ENCODE measurements at regions not wholly inside any gene's neighbourhood (a gene's known extent, or its start where the extent isn't known, plus 50 kb on each side); places are given as distances from the start of the nearest gene placed in this dataset.

DNA sequence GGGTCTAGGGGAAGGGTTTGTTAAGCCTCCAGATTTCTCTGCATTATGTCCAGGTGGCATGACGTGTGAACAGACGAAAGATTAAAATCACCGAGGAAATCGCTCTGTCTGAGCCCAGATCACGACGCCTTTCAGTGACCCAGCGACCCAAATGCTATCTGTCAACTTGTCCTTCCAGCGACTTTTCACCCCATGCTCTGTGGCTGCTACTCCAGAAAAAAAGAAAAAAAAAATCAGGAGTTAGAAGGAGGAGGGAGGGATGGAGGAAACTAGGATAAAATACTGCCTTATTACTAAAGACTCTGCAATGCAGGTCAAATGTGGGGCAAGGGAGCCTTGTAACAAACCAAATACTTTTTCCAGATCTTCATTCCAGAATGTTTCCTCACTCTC lies 352.0 kb downstream of the NUF2 start:
- intact Hi-C loops (cut with DNase I) = no loop called here
- H3K4me1 ChIP-seq = peaks cover 0 to 9% (median 0%) of the 10 kb centered on the region in 4 donors
- H3K4me3 ChIP-seq = no peak overlapping the region
- WGBS = 41% methylated on average over 8 of the region's 8 CpGs
- H3K9me3 ChIP-seq = no peaks in the 10 kb centered on the region
- no peak for TF ChIP-seq EP300 (IDR thresholded peaks at IDR 0.05)
- TF ChIP-seq POLR2AphosphoS5 (IDR thresholded peaks at IDR 0.05) = no peak
- TF ChIP-seq POLR2A (IDR thresholded peaks at IDR 0.05; ENCODE audit: low read depth) = no peak
- TF ChIP-seq, protein P1, sequence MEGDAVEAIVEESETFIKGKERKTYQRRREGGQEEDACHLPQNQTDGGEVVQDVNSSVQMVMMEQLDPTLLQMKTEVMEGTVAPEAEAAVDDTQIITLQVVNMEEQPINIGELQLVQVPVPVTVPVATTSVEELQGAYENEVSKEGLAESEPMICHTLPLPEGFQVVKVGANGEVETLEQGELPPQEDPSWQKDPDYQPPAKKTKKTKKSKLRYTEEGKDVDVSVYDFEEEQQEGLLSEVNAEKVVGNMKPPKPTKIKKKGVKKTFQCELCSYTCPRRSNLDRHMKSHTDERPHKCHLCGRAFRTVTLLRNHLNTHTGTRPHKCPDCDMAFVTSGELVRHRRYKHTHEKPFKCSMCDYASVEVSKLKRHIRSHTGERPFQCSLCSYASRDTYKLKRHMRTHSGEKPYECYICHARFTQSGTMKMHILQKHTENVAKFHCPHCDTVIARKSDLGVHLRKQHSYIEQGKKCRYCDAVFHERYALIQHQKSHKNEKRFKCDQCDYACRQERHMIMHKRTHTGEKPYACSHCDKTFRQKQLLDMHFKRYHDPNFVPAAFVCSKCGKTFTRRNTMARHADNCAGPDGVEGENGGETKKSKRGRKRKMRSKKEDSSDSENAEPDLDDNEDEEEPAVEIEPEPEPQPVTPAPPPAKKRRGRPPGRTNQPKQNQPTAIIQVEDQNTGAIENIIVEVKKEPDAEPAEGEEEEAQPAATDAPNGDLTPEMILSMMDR (IDR thresholded peaks at IDR 0.05) = no peak
- H3K27me3 ChIP-seq = no peaks in the 10 kb centered on the region
- H3K36me3 ChIP-seq = no peaks in the 10 kb centered on the region
- H3K27ac ChIP-seq (replicated peaks in 1 of 4) = no peak overlapping the region
- DNase-seq (ENCODE audit: extremely low spot score) = no peak

DNA sequence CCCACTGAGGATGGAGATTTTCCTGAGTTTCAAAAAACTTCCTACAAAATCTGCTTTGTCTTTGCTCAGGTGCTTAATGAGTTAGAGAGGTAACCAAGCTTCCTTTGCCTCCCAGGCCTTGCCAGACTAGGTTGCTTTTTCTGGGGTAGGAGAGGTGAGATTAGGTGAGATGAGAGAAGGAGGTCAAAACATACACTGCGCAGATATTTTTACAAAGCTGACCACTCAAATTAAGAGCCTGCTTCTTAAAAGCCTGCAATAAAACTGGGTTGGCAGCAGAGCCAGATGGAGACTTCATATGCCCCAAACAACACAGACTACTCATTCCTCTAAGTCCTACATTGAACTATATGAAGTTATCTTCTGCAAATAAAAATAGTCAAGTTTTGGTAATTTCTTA lies 352.5 kb downstream of the NUF2 start:
- WGBS = 44% methylated on average over 1 of the region's 1 CpG

DNA sequence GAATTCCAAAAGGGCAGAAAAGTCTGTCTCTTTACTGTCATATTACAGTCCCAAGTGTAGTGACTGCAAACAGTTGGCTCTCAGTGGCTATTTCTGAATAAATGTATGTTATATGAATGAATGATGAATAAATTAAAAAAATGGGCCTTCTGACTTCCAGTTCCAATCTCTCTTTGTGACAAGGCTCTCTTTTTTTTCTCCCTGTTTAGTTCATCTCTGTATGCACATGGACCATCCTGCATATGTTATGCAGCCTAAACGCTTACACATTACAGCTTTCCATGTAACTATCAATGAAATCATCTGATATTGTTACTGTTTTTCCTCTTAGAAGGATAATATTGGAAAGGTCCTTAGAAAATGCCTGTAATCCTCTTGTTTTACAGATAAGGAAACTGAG lies 363.0 kb downstream of the NUF2 start:
- WGBS = 89% methylated on average over 1 of the region's 1 CpG
- TF ChIP-seq POLR2A (IDR thresholded peaks at IDR 0.05; ENCODE audit: low read depth) (no peak), EP300 (IDR thresholded peaks at IDR 0.05) (no peak), POLR2AphosphoS5 (IDR thresholded peaks at IDR 0.05) (no peak)
- TF ChIP-seq, protein P1 (IDR thresholded peaks at IDR 0.05) = no peak
- Histone ChIP-seq H3K27me3 (no peaks in the 10 kb centered on the region), H3K36me3 (no peaks in the 10 kb centered on the region), H3K9me3 (peaks cover 0 to 11% (median 0%) of the 10 kb centered on the region in 4 donors), H3K27ac (replicated peaks in 1 of 4) (no peak overlapping the region), H3K4me3 (no peak overlapping the region), H3K4me1 (no peaks in the 10 kb centered on the region)
- DNase-seq (ENCODE audit: extremely low spot score) = no peak
- intact Hi-C loops (cut with DNase I) = no loop called here

More for the DNA sequence above, 352.5 kb downstream of the NUF2 start:
- no peak overlapping the region for H3K27ac ChIP-seq (replicated peaks in 1 of 4)
- H3K36me3 ChIP-seq = no peaks in the 10 kb centered on the region
- H3K27me3 ChIP-seq = no peaks in the 10 kb centered on the region
- H3K9me3 ChIP-seq = no peaks in the 10 kb centered on the region
- intact Hi-C loops (cut with DNase I) = no loop called here
- TF ChIP-seq EP300 (IDR thresholded peaks at IDR 0.05) (no peak), POLR2A (IDR thresholded peaks at IDR 0.05; ENCODE audit: low read depth) (no peak), POLR2AphosphoS5 (IDR thresholded peaks at IDR 0.05) (no peak)
- TF ChIP-seq, protein P1 (IDR thresholded peaks at IDR 0.05) = no peak
- no peak for DNase-seq (ENCODE audit: extremely low spot score)
- H3K4me3 ChIP-seq = no peak overlapping the region
- H3K4me1 ChIP-seq = peaks cover 0 to 9% (median 0%) of the 10 kb centered on the region in 4 donors

DNA sequence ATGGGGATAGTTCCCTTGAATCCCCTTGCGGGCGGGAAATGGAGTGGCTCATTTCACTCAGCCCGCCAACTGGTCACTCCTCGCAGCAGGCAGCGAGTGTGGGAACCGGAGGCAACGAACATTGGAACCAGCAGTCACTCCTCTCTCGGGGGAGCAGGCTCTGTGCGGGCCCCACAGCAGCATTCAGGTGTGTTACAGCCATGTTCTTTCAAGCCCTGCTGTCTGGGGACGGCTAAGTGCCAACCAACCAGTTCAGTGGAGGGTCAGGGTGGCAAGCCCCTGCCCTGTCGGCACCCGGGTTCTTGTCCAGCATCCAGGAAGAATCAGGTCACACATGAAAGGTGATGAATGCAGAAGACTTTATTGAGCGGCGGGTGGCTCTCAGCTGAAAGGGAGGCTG lies 370.5 kb downstream of the NUF2 start:
- 84% methylated on average over 14 of the region's 14 CpGs for WGBS
- H3K27me3 ChIP-seq = no peaks in the 10 kb centered on the region
- TF ChIP-seq, protein P1 (IDR thresholded peaks at IDR 0.05) = no peak
- TF ChIP-seq EP300 (IDR thresholded peaks at IDR 0.05) (no peak), POLR2A (IDR thresholded peaks at IDR 0.05; ENCODE audit: low read depth) (no peak), POLR2AphosphoS5 (IDR thresholded peaks at IDR 0.05) (no peak)
- no peaks in the 10 kb centered on the region for H3K9me3 ChIP-seq
- no peak overlapping the region for H3K27ac ChIP-seq (replicated peaks in 1 of 4)
- intact Hi-C loops (cut with DNase I) = no loop called here
- H3K4me3 ChIP-seq = no peak overlapping the region
- no peaks in the 10 kb centered on the region for H3K4me1 ChIP-seq
- DNase-seq (ENCODE audit: extremely low spot score) = no peak
- no peaks in the 10 kb centered on the region for H3K36me3 ChIP-seq

DNA sequence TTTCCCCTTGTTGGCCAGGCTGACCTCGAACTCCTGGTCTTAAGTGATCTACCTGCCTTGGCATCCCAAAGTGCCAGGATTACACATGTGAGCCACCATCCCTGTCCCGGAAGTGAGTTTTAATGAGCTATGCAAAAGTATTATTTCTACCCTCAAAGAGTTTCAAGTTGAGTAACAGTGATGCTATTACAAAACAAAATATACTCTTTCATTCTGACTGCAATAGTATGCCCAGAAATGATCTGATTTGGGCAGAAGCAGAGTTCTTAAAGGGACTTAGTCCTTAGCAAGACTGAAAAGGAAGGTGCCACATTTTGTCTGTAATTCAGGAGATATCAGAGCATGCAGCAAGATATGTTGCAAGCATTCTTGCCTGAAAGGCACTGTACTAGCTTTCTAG lies 375.4 kb downstream of the NUF2 start:
- no peak overlapping the region for H3K27ac ChIP-seq (replicated peaks in 1 of 4)
- H3K36me3 ChIP-seq = no peaks in the 10 kb centered on the region
- no peak for TF ChIP-seq POLR2A (IDR thresholded peaks at IDR 0.05; ENCODE audit: low read depth)
- no peak for TF ChIP-seq POLR2AphosphoS5 (IDR thresholded peaks at IDR 0.05)
- TF ChIP-seq, protein P1 (IDR thresholded peaks at IDR 0.05) = no peak
- TF ChIP-seq EP300 (IDR thresholded peaks at IDR 0.05) = no peak
- no peaks in the 10 kb centered on the region for H3K9me3 ChIP-seq
- H3K4me3 ChIP-seq = no peak overlapping the region
- WGBS = 46% methylated on average over 2 of the region's 2 CpGs
- H3K4me1 ChIP-seq = no peaks in the 10 kb centered on the region
- no peak for DNase-seq (ENCODE audit: extremely low spot score)
- H3K27me3 ChIP-seq = no peaks in the 10 kb centered on the region
- intact Hi-C loops (cut with DNase I) = no loop called here
